DMS114 treated with DMSO at 0.1 percent for 48 hours (cell line): ENCODE measurements at regions not wholly inside any gene's neighbourhood (a gene's known extent, or its start where the extent isn't known, plus 50 kb on each side); places are given as distances from the start of the nearest gene placed in this dataset.

Experiments used
- DNase-seq: peaks from one replicate; lab custom pipeline; 2025; ENCODE audit not compliant: unreplicated experiment; lab: John Stamatoyannopoulos, UW

DNA sequence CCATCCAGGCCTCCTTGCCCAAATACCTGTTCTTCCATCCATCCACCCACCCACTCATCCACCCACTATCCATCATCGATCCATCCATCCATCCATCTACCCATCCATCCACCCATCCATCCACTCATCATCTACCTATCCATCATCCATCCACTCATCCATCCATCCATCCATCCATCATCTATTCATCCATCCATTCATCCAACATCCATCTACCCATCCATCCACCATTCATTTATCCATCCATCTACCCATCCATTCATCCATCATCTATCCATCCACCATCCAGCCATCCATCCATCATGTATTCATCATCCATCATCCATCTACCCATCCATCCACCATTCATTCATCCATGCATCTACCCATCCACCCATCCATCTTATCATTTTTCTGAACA is 413.2 kb downstream of the CTTN start:
- no peak for DNase-seq

GRCh38 chr11:70811915-70812314 is 413.6 kb downstream of the CTTN start:
- no peak for DNase-seq

DNA sequence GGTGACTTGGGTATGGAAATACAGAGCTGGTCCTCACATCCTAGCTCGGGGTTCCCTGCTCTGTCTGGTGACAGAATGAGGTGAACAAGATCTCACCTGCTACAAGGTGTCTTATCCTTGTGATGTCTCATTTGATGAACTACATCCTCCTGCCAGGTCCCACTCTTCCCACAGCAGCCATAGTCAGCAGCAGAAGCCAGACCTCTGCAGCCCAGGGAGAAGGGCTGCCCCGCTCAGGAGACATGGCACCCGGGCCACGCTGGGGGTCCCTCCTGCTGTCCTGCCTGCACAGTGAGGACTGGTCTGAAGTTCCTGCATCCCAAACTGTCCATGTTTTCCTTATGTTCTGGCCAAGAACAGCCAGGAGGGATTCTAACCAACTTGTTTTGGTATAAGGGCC is 414.1 kb downstream of the CTTN start:
- no peak for DNase-seq

GRCh38 chr11:70813651-70814050 is 415.3 kb downstream of the CTTN start:
- no peak for DNase-seq

DNA sequence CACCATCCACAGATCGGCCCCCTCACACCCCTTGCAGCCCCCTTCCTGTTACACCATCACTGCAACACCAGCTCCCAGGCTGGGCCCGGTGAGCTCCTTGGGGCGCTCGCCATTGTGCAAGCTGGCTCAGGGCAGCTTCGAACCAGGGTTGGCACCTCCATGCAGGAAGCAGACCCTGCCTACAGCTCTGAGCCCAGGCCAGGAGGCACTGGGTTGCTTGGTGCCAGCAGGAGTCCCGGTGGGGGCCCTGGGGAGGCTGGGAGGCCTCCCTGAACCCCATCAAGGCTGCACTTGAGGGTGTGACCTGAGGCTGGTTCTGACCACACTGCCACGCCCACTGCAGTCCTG is 417.1 kb downstream of the CTTN start:
- no peak for DNase-seq

DNA sequence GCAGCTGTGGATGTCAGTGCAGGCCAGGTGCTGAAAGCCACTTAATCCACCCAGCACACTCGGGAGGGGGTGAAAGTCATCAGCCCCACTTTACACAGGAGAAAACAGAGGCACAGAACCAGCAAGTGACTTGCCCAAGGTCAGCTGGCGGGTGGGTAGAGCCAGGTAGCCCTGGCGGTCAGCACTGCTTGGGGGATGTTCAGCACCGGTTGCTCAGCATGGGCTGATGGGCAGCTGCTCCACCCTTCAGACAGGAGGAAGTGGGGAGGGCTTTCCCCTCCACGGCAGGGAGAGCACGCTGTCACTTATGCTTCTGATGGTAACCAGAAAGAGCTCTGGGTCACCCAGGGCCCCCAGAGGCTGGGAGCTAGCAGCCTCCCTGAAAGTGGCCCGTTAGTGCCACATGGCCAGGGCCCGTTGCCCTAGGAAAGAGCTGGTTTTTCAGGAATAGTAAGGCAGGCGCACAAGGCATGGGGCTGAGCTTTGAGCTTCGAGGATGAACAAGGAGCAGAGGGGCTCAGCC is 417.9 kb downstream of the CTTN start:
- DNase-seq = no peak

- DNase-seq = no peak
Measured at GRCh38 chr11:70818351-70818750, 420.0 kb downstream of the CTTN start.

DNA sequence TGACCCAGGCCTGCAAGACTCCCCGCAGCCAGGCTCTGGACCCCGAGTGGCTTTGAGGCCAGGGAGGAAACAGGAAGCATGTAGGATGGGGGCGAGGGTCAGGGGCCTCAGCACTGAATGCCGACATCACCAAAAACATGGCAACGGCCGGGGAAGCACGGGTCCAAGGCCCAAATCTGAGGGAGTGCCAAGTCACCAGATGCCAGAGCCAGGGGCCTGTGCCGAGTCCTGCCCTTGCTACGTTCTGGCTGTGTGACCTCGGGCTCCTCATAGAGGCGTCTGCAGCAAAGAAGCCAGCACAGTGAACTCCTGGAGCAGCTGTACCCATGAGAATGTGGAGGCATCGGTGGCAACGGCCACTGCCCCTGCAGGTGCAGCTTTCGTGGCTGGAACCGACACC is 420.7 kb downstream of the CTTN start:
- DNase-seq = no peak

- DNase-seq = no peak
Measured at GRCh38 chr11:70820311-70820710, 422.0 kb downstream of the CTTN start.

- no peak for DNase-seq
Measured at GRCh38 chr11:70820712-70821111, 422.4 kb downstream of the CTTN start.

- no peak for DNase-seq
Measured at GRCh38 chr11:70823771-70824170, 425.4 kb downstream of the CTTN start.

GRCh38 chr11:70824605-70825245 is 426.4 kb downstream of the CTTN start:
- DNase-seq = no peak

GRCh38 chr11:70825893-70826540 is 426.4 kb downstream of the SHANK2 start:
- no peak for DNase-seq

DNA sequence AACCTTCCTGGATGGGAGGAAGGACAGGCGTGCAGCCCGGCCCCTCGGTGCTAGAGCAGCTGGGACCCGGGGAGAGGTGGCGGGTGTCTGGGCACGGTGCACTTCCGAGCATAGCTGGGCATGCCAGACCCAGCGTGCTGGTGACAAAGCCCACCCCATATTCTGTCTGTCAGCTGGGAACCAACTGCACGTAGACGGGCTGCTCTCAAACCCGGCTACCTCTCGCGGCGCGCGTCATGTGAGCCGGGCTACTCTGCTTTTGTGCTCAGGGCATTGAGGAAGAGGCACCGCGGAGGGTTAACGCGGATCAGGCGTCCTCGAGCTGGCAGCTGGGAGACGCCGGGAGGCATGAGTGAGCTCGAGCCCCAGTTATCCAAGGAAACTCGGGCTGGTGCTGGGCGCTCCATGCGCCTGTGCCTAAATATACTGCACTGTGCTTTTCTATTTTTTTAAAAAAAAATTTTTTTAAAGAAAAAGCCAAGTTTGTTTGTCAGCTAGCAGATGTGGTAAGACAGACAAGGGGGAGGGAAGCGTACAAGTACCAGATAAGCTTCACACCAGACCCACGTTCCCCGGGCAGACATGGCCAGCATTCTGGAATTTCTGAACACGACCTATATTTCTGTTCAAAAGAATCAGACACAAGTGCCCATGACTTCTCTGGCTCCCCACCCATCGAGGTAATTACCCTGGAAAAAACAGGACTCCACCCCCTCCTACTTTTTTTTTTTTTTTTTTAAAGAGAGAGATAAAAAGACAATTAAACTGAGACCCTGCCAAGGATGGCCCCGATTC is 425.6 kb downstream of the SHANK2 start:
- DNase-seq = no peak

- no peak for DNase-seq
Measured at GRCh38 chr11:70828593-70829082, 423.7 kb downstream of the SHANK2 start.

GRCh38 chr11:70829134-70829885 is 423.1 kb downstream of the SHANK2 start:
- DNase-seq = no peak

DNA sequence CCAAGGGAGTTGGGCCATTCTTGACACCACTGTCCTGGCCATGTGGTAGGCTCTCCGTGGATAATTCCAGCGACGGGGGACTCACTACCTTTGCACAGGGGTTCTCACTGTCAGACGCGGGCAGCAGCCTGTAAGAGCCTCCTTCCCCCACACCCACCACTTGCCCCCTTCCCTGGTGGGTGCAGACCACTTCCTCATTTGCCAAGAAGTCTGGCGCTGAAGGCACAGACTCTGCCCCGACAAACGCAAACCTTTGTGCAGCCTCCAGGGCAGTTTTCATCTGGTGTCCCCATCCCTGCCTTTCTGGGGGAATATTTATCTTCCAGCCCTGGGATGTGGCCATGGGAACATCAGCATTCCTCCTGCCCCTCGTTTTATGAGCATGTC is 422.5 kb downstream of the SHANK2 start:
- no peak for DNase-seq

GRCh38 chr11:70833011-70833410 is 419.4 kb downstream of the SHANK2 start:
- no peak for DNase-seq

GRCh38 chr11:70833554-70833953 is 418.8 kb downstream of the SHANK2 start:
- no peak for DNase-seq

GRCh38 chr11:70834277-70834940 is 418.0 kb downstream of the SHANK2 start:
- DNase-seq = no peak
